Stimulated activated naive CD4-positive, alpha-beta T cell (primary cell): ENCODE measurements at regions not wholly inside any gene's neighbourhood (a gene's known extent, or its start where the extent isn't known, plus 50 kb on each side); places are given as distances from the start of the nearest gene placed in this dataset.

Source experiments
- DNase-seq, 6 experiments: peaks; one replicate each; lab custom pipeline; 2025; lab: John Stamatoyannopoulos, UW

- no peak for DNase-seq
Measured at GRCh38 chr11:13869398-13869886, 93.1 kb upstream of the SPON1 start.

GRCh38 chr11:13874597-13874996, 87.9 kb upstream of the SPON1 start:
- DNase-seq: no peak

- no peak for DNase-seq
Measured at GRCh38 chr11:13875643-13876042, 86.9 kb upstream of the SPON1 start.

- DNase-seq: no peak
Measured at GRCh38 chr11:13876423-13876822, 86.1 kb upstream of the SPON1 start.

GRCh38 chr11:13878077-13878476, 84.4 kb upstream of the SPON1 start:
- no peak for DNase-seq

DNA sequence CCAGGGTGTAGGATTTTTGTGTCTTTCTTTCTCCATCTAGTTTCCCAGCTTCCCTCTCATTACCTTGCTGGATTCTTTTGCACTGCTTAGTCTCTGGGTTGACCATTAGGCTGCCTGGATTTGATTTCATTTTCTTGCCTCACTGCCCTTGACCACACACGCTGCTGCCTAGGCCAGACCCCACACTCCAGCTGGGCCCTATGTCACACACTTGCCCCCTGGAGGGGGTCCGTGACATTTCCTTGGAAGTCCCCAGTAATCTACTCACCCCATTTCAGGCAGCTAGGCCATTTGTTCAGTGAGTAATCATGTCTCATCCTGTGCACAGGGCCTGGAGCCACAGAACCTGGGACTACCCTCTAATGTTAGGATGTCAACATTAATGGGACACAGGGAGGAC, 81.9 kb upstream of the SPON1 start:
- DNase-seq: no peak

DNA sequence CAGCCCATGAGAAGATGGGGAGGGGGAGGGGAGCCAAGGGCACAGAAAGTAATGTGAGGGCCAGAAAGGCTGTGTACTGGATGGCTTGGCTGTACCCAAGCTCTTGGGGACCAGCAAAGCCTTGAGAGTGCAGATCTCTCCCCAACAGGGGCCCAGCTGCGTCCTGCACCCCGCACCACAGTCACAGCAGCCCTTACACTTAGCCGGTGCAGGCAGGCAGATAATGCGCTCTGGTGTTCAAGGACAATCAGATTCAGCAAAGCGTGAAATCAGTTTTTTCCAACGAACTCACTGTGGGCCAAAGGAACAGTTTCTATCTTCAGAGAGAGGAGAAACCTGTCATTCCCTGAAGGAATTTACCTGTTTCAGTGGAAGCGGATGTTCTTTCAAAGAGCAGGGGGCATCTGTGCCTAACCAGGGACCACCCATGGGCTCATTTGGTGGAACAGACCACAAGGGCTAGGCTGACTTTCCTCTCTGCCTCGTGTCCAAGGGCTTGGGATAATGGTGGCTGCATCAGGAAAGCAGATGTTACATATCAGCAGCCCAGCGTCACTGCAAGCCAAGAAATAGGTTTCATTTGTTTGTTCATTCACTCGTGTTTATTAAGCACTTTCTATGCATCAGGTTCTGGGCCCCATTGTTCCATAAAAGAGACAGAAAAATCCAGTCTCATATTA, 81.2 kb upstream of the SPON1 start:
- no peak for DNase-seq

DNA sequence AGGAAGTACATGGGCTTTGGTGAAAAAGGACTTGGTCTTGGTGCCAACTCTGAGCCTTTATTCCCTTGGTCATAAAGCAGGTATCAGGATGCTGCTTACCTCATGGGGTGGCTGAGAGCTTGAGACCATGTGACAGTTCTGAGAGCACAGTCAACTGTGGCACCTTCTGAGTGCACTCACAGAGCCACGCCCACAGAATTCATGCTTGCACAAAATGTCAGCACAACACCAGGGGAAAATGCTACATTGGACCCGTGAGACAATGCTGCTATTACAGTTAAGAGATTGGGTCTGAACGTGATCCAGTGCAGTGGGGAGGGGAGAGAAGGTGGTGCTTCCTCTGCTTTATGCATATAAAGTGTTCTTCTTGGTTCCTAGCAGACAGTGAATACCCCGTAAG, 79.5 kb upstream of the SPON1 start:
- no peak for DNase-seq

DNA sequence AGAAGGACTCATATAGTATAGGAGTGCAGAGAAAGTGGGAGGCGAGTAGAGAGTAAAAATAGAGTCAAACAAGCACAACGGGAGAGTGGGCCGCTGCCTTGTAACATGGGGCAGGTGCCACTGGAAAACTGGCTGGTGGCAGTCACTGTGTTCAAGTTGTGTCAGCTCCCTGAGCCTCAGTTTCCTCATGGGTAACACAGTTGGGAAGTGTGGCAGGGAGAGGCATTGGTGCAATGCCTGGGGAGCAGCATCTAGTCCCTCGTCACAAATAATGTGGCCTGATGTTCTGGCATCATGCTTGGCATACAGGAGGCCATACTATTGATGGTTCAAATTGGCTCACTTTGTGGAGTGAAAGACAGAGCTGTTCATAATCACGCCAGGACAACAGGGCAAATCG, 78.9 kb upstream of the SPON1 start:
- DNase-seq: no peak

- no peak for DNase-seq
Measured at GRCh38 chr11:13884158-13884799, 78.2 kb upstream of the SPON1 start.

DNA sequence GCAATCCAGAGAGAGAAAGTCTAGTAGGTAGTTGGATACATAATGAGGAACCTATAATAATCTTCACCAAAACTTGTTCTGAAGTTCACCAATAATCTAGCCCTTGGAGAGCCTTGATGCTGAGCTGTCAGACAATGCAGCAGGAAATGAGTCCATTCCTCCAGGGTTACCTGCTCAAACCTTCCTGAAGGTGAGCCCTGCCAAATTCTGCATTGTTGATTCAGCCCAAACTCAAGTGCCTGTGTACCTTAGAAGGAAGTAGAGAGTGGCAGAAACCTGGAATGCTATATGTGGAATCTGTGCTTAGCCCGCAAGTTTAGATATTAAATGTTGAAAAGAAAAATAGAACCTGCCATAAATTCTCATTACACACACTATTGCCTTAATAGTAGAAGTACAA, 77.4 kb upstream of the SPON1 start:
- DNase-seq: no peak

DNA sequence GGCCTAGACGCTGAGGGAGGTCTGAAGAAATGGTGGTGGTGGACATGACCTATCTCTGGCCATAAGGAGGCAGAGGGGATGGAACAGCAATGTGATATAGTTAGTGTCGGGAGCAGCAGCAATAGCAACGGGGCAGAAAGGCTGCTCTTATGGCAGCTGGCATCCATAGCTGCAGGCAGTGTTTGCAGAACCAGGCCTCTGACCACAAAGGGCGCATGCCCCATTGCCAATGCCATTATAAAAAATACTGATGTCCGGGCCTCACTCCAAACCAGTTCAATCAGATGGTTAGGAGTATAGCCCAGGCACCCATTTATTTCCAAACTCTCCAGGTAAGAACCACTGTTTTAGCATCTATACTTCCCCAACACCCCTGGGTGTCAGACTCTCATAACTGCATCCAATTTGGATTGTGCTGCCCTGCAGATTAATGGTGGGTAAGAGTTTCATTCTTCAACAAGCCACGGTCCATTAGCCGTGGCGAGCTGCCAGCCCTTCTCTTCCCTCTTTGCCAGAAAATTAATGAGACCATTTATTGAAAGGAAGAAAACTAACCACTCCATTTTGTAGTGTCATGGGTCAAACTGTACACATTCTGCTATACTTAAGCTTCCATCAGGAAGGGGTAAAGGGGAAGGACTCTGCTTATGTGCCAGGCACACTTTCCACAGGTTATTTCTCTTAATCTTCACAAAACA, 72.8 kb upstream of the SPON1 start:
- DNase-seq: no peak

GRCh38 chr11:13891911-13892310, 70.6 kb upstream of the SPON1 start:
- no peak for DNase-seq

DNA sequence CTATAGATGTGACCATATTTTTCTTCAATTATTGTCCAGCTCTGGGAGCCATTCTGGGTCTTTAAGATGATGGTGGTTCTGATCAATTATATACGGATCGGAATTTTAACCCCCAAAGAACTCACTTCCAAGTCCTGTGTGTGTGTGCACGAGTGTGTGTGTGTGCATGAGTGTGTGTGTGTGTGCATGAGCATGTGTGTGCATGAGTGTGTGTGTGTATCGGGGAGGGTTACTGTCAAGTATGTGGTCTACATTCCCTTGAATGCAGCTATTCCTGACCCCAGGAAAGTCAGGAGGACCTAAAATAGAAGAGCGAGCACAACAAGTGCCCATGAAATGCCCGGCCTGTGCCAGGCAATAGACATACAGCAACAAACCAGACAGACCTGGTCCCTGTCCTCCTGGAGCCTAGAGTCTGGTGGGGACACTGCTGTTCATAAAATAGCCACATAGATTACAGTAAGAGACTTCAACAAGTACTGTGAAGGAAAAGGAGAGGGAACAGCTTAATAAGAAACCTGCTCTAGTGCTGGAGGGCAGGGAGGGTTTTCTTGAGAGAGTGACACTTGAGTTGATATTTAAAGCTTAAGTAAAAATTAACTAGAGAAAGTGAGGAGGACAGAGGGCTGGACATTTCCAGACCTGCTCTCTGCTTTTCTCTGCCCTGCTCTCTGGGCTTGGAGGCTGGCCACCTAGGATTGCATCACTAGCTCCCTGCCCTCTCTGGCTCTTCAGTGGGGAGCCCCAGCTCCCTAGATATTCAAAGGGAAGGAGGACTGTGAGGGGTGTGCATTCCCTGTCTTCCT, 66.1 kb upstream of the SPON1 start:
- DNase-seq: no peak

- no peak for DNase-seq
Measured at GRCh38 chr11:13896981-13897353, 65.6 kb upstream of the SPON1 start.

DNA sequence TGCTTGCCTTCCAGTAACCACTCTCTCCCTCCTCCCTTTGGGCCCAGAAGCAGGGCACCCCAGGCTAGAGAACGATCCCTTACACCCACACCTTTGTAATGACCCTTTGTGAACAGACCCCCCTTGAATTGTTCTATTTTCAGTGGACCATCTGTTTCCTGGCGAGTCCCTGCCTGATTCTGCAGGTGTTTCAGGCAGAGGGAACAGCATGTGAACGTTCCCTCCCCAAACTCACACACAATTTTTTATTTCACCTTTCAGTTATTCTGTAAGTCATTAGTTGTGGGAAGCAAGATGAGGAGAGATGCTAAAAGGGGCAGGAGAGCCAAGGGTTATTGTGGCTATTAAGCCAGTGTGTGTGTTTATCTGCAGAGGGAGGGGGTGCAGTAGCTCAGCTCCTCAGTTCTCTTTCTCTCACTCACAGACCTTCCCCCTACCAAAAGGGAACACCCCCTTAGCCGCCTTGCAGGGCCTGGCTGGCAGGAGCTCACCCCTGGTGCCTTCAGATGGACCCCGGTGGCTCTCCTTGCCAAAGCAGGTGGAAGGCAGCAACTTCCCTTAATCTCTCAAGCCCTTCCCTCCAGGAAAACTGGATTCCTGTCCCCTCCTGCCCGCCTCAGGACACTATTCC, 64.8 kb upstream of the SPON1 start:
- DNase-seq: no peak

GRCh38 chr11:13899603-13900002, 62.9 kb upstream of the SPON1 start:
- DNase-seq: no peak

DNA sequence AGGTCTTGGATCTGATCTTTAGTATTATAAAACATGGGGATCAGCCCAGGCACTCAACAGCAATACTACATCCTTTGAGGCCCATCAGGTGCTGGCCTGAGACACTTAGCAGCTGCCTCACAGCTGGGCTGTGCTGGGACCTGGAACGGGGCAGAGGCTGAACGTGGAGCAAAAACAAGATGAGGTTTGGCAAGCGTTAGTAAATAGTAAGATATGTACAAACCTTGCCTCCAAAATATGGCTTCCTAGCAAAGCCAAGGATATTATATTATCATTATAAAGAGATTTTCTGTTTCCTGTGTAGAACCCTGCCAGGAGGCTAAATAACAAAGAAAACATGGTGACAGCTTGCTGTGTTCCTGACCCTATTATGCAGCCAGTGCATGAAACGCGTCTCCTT, 60.0 kb upstream of the SPON1 start:
- DNase-seq: no peak

DNA sequence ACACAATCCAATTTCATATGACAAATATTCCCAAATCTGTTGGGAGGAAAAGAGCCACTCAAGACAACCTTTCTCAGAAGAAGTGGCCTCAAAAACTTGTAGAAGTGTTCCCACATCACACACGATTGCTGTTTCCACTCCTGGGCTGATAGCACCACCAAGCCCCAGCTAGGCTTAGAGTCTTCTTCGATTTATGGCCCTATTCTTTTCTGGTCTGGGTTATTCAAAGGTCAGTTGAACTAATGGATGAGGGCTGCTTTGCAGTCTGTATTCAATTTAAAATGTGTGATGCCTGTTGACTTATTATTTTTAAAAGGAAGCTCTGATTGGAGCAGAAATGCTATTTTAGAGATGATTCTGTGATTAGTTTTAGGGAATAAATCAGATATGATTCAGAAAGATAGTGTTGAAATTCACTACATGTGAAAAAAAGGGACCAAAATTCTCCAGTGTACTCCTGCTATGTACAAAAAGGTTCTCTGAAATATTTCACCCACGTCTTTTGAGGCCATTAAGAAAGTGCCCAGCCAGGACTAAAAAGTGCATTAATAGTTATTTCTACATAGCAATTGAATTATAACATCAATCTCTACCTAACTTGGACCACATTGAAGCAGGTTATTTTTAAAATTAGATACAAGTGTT, 57.3 kb upstream of the SPON1 start:
- no peak for DNase-seq

GRCh38 chr11:13907678-13908077, 54.8 kb upstream of the SPON1 start:
- DNase-seq: no peak

DNA sequence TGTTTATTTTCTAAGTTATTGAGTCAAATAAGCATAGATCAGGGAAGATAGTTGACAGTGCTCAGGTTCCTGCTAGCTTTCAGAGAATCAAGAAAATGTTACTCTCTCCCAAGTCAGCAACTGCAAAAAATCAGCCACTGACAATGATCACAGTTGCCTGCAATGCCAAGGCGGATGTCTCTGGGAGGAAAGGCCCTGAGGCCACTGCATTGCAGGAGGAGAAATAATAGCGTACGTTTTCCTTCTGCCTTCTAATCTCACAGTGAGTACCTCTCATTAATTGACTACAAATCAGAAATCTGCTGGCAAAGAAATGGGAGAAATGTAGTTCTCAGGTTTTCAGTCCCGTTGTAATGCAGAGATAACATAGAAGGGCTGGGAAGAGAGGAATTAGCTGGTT, 54.0 kb upstream of the SPON1 start:
- no peak for DNase-seq
